ENCODE measurements at regions not wholly inside any gene's neighbourhood (a gene's known extent, or its start where the extent isn't known, plus 50 kb on each side); places are given as distances from the start of the nearest gene placed in this dataset.

GRCh38 chr3:130820976-130821375 lies 72.9 kb upstream of the ATP2C1 start:
- no peak for TF ChIP-seq CTCF (IDR thresholded peaks at IDR 0.05; ENCODE audit: insufficient read depth, low read length, poor library complexity, severe bottlenecking)
- DNase-seq (ENCODE audit: low read depth): peak; percentile 79
- H3K4me3 ChIP-seq (ENCODE audit: low read depth, low read length): no peak overlapping the region
- H3K27me3 ChIP-seq (ENCODE audit: control insufficient read depth, insufficient read depth, low read length): no peaks in the 10 kb centered on the region
- H3K36me3 ChIP-seq (ENCODE audit: control insufficient read depth, insufficient read depth, low read length): no peaks in the 10 kb centered on the region

- no peak for TF ChIP-seq CTCF (IDR thresholded peaks at IDR 0.05; ENCODE audit: insufficient read depth, low read length, poor library complexity, severe bottlenecking)
- DNase-seq (ENCODE audit: low read depth): no peak
- no peaks in the 10 kb centered on the region for H3K36me3 ChIP-seq (ENCODE audit: control insufficient read depth, insufficient read depth, low read length)
- H3K27me3 ChIP-seq (ENCODE audit: control insufficient read depth, insufficient read depth, low read length): no peaks in the 10 kb centered on the region
- H3K4me3 ChIP-seq (ENCODE audit: low read depth, low read length): no peak overlapping the region
Observed at GRCh38 chr3:130821806-130822205, 72.1 kb upstream of the ATP2C1 start.

GRCh38 chr3:130823241-130823884 lies 70.5 kb upstream of the ATP2C1 start:
- no peak for TF ChIP-seq CTCF (IDR thresholded peaks at IDR 0.05; ENCODE audit: insufficient read depth, low read length, poor library complexity, severe bottlenecking)
- H3K27me3 ChIP-seq (ENCODE audit: control insufficient read depth, insufficient read depth, low read length): no peaks in the 10 kb centered on the region
- no peak overlapping the region for H3K4me3 ChIP-seq (ENCODE audit: low read depth, low read length)
- DNase-seq (ENCODE audit: low read depth): no peak
- no peaks in the 10 kb centered on the region for H3K36me3 ChIP-seq (ENCODE audit: control insufficient read depth, insufficient read depth, low read length)

- no peak overlapping the region for H3K4me3 ChIP-seq (ENCODE audit: low read depth, low read length)
- H3K36me3 ChIP-seq (ENCODE audit: control insufficient read depth, insufficient read depth, low read length): no peaks in the 10 kb centered on the region
- TF ChIP-seq CTCF (IDR thresholded peaks at IDR 0.05; ENCODE audit: insufficient read depth, low read length, poor library complexity, severe bottlenecking): no peak
- no peak for DNase-seq (ENCODE audit: low read depth)
- H3K27me3 ChIP-seq (ENCODE audit: control insufficient read depth, insufficient read depth, low read length): no peaks in the 10 kb centered on the region
Observed at GRCh38 chr3:130823996-130824395, 69.9 kb upstream of the ATP2C1 start.

- Histone ChIP-seq H3K36me3 (ENCODE audit: control insufficient read depth, insufficient read depth, low read length) (no peaks in the 10 kb centered on the region), H3K4me3 (ENCODE audit: low read depth, low read length) (no peak overlapping the region), H3K27me3 (ENCODE audit: control insufficient read depth, insufficient read depth, low read length) (no peaks in the 10 kb centered on the region)
- DNase-seq (ENCODE audit: low read depth): no peak
- no peak for TF ChIP-seq CTCF (IDR thresholded peaks at IDR 0.05; ENCODE audit: insufficient read depth, low read length, poor library complexity, severe bottlenecking)
Observed at GRCh38 chr3:130825762-130826299, 68.1 kb upstream of the ATP2C1 start.
